ENCODE measurements at regions not wholly inside any gene's neighbourhood (a gene's known extent, or its start where the extent isn't known, plus 50 kb on each side); places are given as distances from the start of the nearest gene placed in this dataset.

- H3K27ac ChIP-seq, result no peak overlapping the region
These were observed 612.1 kb upstream of the KLHL1 start for GRCh38 chr13:70720386-70720785.

GRCh38 chr13:70714993-70715392 is 606.7 kb upstream of the KLHL1 start:
- H3K4me1 ChIP-seq, result no peaks in the 10 kb centered on the region
- DNase-seq (ENCODE audit: low spot score in 2 of 2), result no peak
- no peaks in the 10 kb centered on the region for H3K36me3 ChIP-seq
- WGBS, 2 donors, result 76 to 85% methylated on average over 1 of the region's 1 CpG
- no peaks in the 10 kb centered on the region for H3K27me3 ChIP-seq
- no peaks in the 10 kb centered on the region for H3K9me3 ChIP-seq
- H3K4me3 ChIP-seq, result no peak overlapping the region
- no peak overlapping the region for H3K27ac ChIP-seq
- no peak for TF ChIP-seq EP300 (IDR thresholded peaks at IDR 0.05)
- TF ChIP-seq POLR2A (IDR thresholded peaks at IDR 0.05), result no peak
- TF ChIP-seq CTCF (IDR thresholded peaks at IDR 0.05), result no peak

More at GRCh38 chr13:70720386-70720785, 612.1 kb upstream of the KLHL1 start:
- H3K4me1 ChIP-seq, result no peaks in the 10 kb centered on the region
- no peaks in the 10 kb centered on the region for H3K36me3 ChIP-seq
- no peaks in the 10 kb centered on the region for H3K9me3 ChIP-seq
- H3K27me3 ChIP-seq, result no peaks in the 10 kb centered on the region
- 45 to 65% methylated on average over 1 of the region's 1 CpG for WGBS, 2 donors
- TF ChIP-seq CTCF (IDR thresholded peaks at IDR 0.05), result no peak
- no peak for TF ChIP-seq EP300 (IDR thresholded peaks at IDR 0.05)
- no peak for DNase-seq (ENCODE audit: low spot score in 2 of 2)
- no peak overlapping the region for H3K4me3 ChIP-seq

- Histone ChIP-seq H3K9me3 (no peaks in the 10 kb centered on the region), H3K4me1 (no peaks in the 10 kb centered on the region), H3K4me3 (no peak overlapping the region), H3K27ac (no peak overlapping the region), H3K36me3 (no peaks in the 10 kb centered on the region), H3K27me3 (no peaks in the 10 kb centered on the region)
- no peak for TF ChIP-seq POLR2A (IDR thresholded peaks at IDR 0.05)
- TF ChIP-seq CTCF (IDR thresholded peaks at IDR 0.05), result no peak
- TF ChIP-seq EP300 (IDR thresholded peaks at IDR 0.05), result no peak
- no peak for DNase-seq (ENCODE audit: low spot score in 2 of 2)
These were observed 600.5 kb upstream of the KLHL1 start for GRCh38 chr13:70708775-70709174.

- no peaks in the 10 kb centered on the region for H3K4me1 ChIP-seq
- no peaks in the 10 kb centered on the region for H3K27me3 ChIP-seq
- H3K4me3 ChIP-seq, result no peak overlapping the region
- no peak for DNase-seq (ENCODE audit: low spot score in 2 of 2)
- WGBS, 2 donors, result 77 to 79% methylated on average over 4 of the region's 4 CpGs
- no peaks in the 10 kb centered on the region for H3K9me3 ChIP-seq
- H3K36me3 ChIP-seq, result no peaks in the 10 kb centered on the region
- H3K27ac ChIP-seq, result no peak overlapping the region
- no peak for TF ChIP-seq EP300 (IDR thresholded peaks at IDR 0.05)
- TF ChIP-seq CTCF (IDR thresholded peaks at IDR 0.05), result no peak
- no peak for TF ChIP-seq POLR2A (IDR thresholded peaks at IDR 0.05)
These were observed 595.5 kb upstream of the KLHL1 start for GRCh38 chr13:70703755-70704154.

GRCh38 chr13:70694996-70695715 is 586.9 kb upstream of the KLHL1 start:
- Histone ChIP-seq H3K4me1 (no peaks in the 10 kb centered on the region), H3K4me3 (no peak overlapping the region), H3K27me3 (no peaks in the 10 kb centered on the region), H3K9me3 (no peaks in the 10 kb centered on the region), H3K36me3 (no peaks in the 10 kb centered on the region), H3K27ac (no peak overlapping the region)
- WGBS, 2 donors, result 33 to 41% methylated on average over 3 of the region's 3 CpGs
- DNase-seq (ENCODE audit: low spot score in 2 of 2), result no peak
- TF ChIP-seq CTCF (IDR thresholded peaks at IDR 0.05), result no peak
- TF ChIP-seq EP300 (IDR thresholded peaks at IDR 0.05), result no peak
- no peak for TF ChIP-seq POLR2A (IDR thresholded peaks at IDR 0.05)

All from tibial nerve (tissue), 4 donors.